H9 (cell line): ENCODE measurements at regions not wholly inside any gene's neighbourhood (a gene's known extent, or its start where the extent isn't known, plus 50 kb on each side); places are given as distances from the start of the nearest gene placed in this dataset.
A peak's percentile ranks its signal among the peaks of the same experiment; 100 is the strongest.

Experiments
- DNase-seq: peaks from one replicate; pipeline ENCODE4 v3.0.0-alpha.2; 2017
- H2AFZ ChIP-seq: one replicate; pipeline ENCODE4 v1.6.1; 2013; ENCODE audit warnings: mild to moderate bottlenecking, low read length, control low read depth, moderate library complexity
- H2AK5ac ChIP-seq: 2 replicates; pipeline ENCODE4 v1.6.1; 2013; ENCODE audit warnings: low read length, control low read depth, mixed read lengths; ENCODE audit not compliant: insufficient read length
- H2BK120ac ChIP-seq: one replicate; pipeline ENCODE4 v1.6.1; 2013; ENCODE audit warnings: low read depth, mild to moderate bottlenecking, low read length, control low read depth, inconsistent platforms; ENCODE audit not compliant: poor library complexity, severe bottlenecking
- H2BK12ac ChIP-seq: 2 replicates; pipeline ENCODE4 v1.6.1; 2013; ENCODE audit warnings: low read length, control low read depth, mixed read lengths, low read depth; ENCODE audit not compliant: insufficient read length
- H2BK15ac ChIP-seq: 2 replicates; pipeline ENCODE4 v1.6.1; 2013; ENCODE audit warnings: low read depth, low read length, control low read depth
- H2BK20ac ChIP-seq: one replicate; pipeline ENCODE4 v1.6.1; 2013; ENCODE audit warnings: low read depth, mild to moderate bottlenecking, low read length, control low read depth, inconsistent platforms; ENCODE audit not compliant: poor library complexity, severe bottlenecking
- H2BK5ac ChIP-seq: 2 replicates; pipeline ENCODE4 v1.6.1; 2013; ENCODE audit warnings: low read length, control low read depth, mixed read lengths; ENCODE audit not compliant: insufficient read length
- H3K14ac ChIP-seq: 2 replicates; pipeline ENCODE4 v1.6.1; 2013; ENCODE audit warnings: low read length, control low read depth; ENCODE audit not compliant: insufficient read depth
- H3K18ac ChIP-seq: 2 replicates; pipeline ENCODE4 v1.6.1; 2013; ENCODE audit warnings: low read depth, mild to moderate bottlenecking, mixed read lengths, low read length, control low read depth; ENCODE audit not compliant: insufficient read length
- H3K23ac ChIP-seq: 2 replicates; pipeline ENCODE4 v1.6.1; 2013; ENCODE audit warnings: low read length, control low read depth, mixed read lengths, low read depth; ENCODE audit not compliant: insufficient read length
- H3K23me2 ChIP-seq: 2 replicates; pipeline ENCODE4 v1.6.1; 2013; ENCODE audit warnings: low read depth, mild to moderate bottlenecking, mixed read lengths, low read length, control low read depth; ENCODE audit not compliant: insufficient read length, poor library complexity, severe bottlenecking
- H3K27ac ChIP-seq: 2 replicates; pipeline ENCODE4 v1.5.1; 2013; ENCODE audit warnings: low read length, control low read depth, mixed read lengths, low read depth; ENCODE audit not compliant: insufficient read length
- H3K27me3 ChIP-seq: 2 replicates; pipeline ENCODE4 v1.6.1; 2013; ENCODE audit warnings: low read length, control low read depth, inconsistent platforms; ENCODE audit not compliant: insufficient read depth
- H3K4ac ChIP-seq: 2 replicates; pipeline ENCODE4 v1.6.1; 2013; ENCODE audit warnings: low read depth, mild to moderate bottlenecking, control low read depth, inconsistent platforms, low read length, moderate library complexity
- H3K4me1 ChIP-seq: 2 replicates; pipeline ENCODE4 v1.6.1; 2013; ENCODE audit warnings: low read length, control low read depth, inconsistent platforms; ENCODE audit not compliant: insufficient read depth
- H3K4me2 ChIP-seq: 2 replicates; pipeline ENCODE4 v1.6.1; 2013; ENCODE audit warnings: low read length, control low read depth, mixed read lengths; ENCODE audit not compliant: insufficient read length, insufficient read depth
- H3K56ac ChIP-seq: 2 replicates; pipeline ENCODE4 v1.6.1; 2013; ENCODE audit warnings: low read depth, mild to moderate bottlenecking, mixed read lengths, low read length, control low read depth; ENCODE audit not compliant: insufficient read length
- H3K79me1 ChIP-seq: 2 replicates; pipeline ENCODE4 v1.6.1; 2013; ENCODE audit warnings: low read depth, mild to moderate bottlenecking, moderate library complexity, low read length, control low read depth, inconsistent platforms; ENCODE audit not compliant: insufficient read depth, poor library complexity, severe bottlenecking
- H3K79me2 ChIP-seq: 2 replicates; pipeline ENCODE4 v1.6.1; 2013; ENCODE audit warnings: low read length, control low read depth, inconsistent platforms; ENCODE audit not compliant: insufficient read depth
- H3K9ac ChIP-seq: 2 replicates; pipeline ENCODE4 v1.6.1; 2013; ENCODE audit warnings: low read length, control low read depth, mixed read lengths; ENCODE audit not compliant: insufficient read length; ENCODE audit errors: extremely low read depth
- H3K9me3 ChIP-seq: one replicate; pipeline ENCODE4 v1.6.1; 2013; ENCODE audit warnings: low read depth, low read length, inconsistent platforms; ENCODE audit not compliant: control insufficient read depth
- H3T11ph ChIP-seq: one replicate; pipeline ENCODE4 v1.6.1; 2013; ENCODE audit warnings: mild to moderate bottlenecking, low read length, control low read depth, inconsistent platforms
- H4K20me1 ChIP-seq: one replicate; pipeline ENCODE4 v1.6.1; 2013; ENCODE audit not compliant: control insufficient read depth, insufficient read length, insufficient read depth
- H4K5ac ChIP-seq: 2 replicates; pipeline ENCODE4 v1.6.1; 2013; ENCODE audit warnings: low read depth, mild to moderate bottlenecking, mixed read lengths, low read length, control low read depth; ENCODE audit not compliant: insufficient read length
- H4K8ac ChIP-seq: replicated peaks from 2 replicates; pipeline ENCODE4 v1.6.1; 2013; ENCODE audit warnings: low read length, control low read depth, mixed read lengths, low read depth; ENCODE audit not compliant: insufficient read length
- H4K91ac ChIP-seq: 2 replicates; pipeline ENCODE4 v1.6.1; 2013; ENCODE audit warnings: low read depth, mild to moderate bottlenecking, moderate library complexity, mixed read lengths, low read length, control low read depth; ENCODE audit not compliant: insufficient read length
- H3K27ac Mint-ChIP-seq, 3 experiments: 2 replicates in 2 of 3; 3 replicates in 1 of 3; pipeline ENCODE4 v1.8.0; 2020 to 2021; ENCODE audit warnings: mixed read lengths in 3 of 3, mild to moderate bottlenecking in 1 of 3, moderate library complexity in 1 of 3
- H3K27me3 Mint-ChIP-seq: 2 replicates; pipeline ENCODE4 v1.8.0; 2021; ENCODE audit warnings: low read depth, mild to moderate bottlenecking, moderate library complexity, mixed read lengths
- H3K36me3 Mint-ChIP-seq, 3 experiments: 2 replicates in 2 of 3; 3 replicates in 1 of 3; pipeline ENCODE4 v1.8.0; 2020 to 2021; ENCODE audit warnings: low read depth in 3 of 3, mixed read lengths in 3 of 3; ENCODE audit not compliant: insufficient read depth in 1 of 3
- H3K4me1 Mint-ChIP-seq, 2 experiments: 2 replicates each; pipeline ENCODE4 v1.8.0; 2020; ENCODE audit warnings: mixed read lengths in 2 of 2
- H3K4me3 Mint-ChIP-seq, 2 experiments: 2 replicates in 1 of 2; 3 replicates in 1 of 2; pipeline ENCODE4 v1.8.0; 2020 to 2021; ENCODE audit warnings: mild to moderate bottlenecking in 2 of 2, mixed read lengths in 2 of 2, moderate library complexity in 1 of 2
- H3K9me3 Mint-ChIP-seq, 2 experiments: 2 replicates in 1 of 2; 3 replicates in 1 of 2; pipeline ENCODE4 v1.8.0; 2020; ENCODE audit warnings: mild to moderate bottlenecking in 2 of 2, mixed read lengths in 2 of 2, moderate library complexity in 1 of 2
- WGBS: extraction: QIAGEN DNeasy Blood & Tissue Kit; methylation state at CpG from one replicate; pipeline ENCODE4 v1.1.7; 2013; ENCODE audit warnings: missing lambda C conversion rate, low lambda C conversion rate, mixed read lengths; ENCODE audit not compliant: insufficient read length; ENCODE audit errors: extremely low coverage; 5-methylcytosine and 5-hydroxymethylcytosine counted together
- TF ChIP-seq, protein P1 (sequence below): fragments of 200-600 bp; sonication (generic); conservative IDR thresholded peaks from 3 replicates; pipeline ENCODE4 v1.8.0; 2021; ENCODE audit warnings: antibody characterized with exemption, mild to moderate bottlenecking

DNA sequence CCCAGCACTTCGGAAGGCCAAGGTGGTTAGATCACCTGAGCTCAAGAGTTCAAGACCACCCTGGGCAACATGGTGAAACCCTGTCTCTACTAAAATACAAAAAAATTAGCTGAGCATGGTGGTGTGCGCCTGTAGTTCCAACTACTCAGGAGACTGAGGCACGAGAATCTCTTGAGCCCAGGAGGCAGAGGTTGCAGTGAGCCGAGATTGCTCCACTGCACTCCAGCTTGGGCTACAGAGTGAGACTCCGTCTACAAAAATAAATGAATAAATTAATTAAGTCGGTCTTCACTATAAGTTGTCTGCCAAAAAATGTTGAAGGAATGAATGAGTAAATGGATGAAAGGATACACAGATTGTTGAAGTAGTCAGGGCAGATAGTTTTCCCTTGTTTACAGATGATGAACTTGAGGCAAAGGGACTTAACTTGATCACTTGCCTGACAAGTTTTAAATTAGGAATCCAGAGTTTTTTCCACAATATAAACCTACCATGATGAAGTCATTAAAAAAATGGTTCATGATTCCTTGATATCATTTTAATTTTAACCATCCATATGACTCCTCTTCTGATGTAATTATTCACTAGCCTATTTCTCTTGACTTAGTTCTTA, 130.8 kb downstream of the TLR5 start:
- H3K4ac ChIP-seq: no peak overlapping the region
- H3K23ac ChIP-seq: no peak overlapping the region
- no peak overlapping the region for H2AFZ ChIP-seq
- TF ChIP-seq, protein P1, sequence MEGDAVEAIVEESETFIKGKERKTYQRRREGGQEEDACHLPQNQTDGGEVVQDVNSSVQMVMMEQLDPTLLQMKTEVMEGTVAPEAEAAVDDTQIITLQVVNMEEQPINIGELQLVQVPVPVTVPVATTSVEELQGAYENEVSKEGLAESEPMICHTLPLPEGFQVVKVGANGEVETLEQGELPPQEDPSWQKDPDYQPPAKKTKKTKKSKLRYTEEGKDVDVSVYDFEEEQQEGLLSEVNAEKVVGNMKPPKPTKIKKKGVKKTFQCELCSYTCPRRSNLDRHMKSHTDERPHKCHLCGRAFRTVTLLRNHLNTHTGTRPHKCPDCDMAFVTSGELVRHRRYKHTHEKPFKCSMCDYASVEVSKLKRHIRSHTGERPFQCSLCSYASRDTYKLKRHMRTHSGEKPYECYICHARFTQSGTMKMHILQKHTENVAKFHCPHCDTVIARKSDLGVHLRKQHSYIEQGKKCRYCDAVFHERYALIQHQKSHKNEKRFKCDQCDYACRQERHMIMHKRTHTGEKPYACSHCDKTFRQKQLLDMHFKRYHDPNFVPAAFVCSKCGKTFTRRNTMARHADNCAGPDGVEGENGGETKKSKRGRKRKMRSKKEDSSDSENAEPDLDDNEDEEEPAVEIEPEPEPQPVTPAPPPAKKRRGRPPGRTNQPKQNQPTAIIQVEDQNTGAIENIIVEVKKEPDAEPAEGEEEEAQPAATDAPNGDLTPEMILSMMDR: no peak
- no peaks in the 10 kb centered on the region for H3K79me1 ChIP-seq
- no peak overlapping the region for H2BK5ac ChIP-seq
- H3K9me3 ChIP-seq: no peaks in the 10 kb centered on the region
- H3K27ac Mint-ChIP-seq: 0 out of 7 replicates have a peak overlapping the region, but pooled peaks of 1 of the 3 experiments have one; percentile 5
- H2BK20ac ChIP-seq: no peak overlapping the region
- no peaks in the 10 kb centered on the region for H3K79me2 ChIP-seq
- peaks cover 60 to 67% of the 10 kb centered on the region in 2 experiments for H3K4me1 Mint-ChIP-seq
- H2BK15ac ChIP-seq: no peak overlapping the region
- H4K20me1 ChIP-seq: no peaks in the 10 kb centered on the region
- no peak overlapping the region for H4K8ac ChIP-seq
- H3K18ac ChIP-seq: no peak overlapping the region
- H3K4me3 Mint-ChIP-seq: no peak overlapping the region
- H3K27me3 Mint-ChIP-seq: peaks cover 4% of the 10 kb centered on the region
- no peak overlapping the region for H4K5ac ChIP-seq
- no peaks in the 10 kb centered on the region for H3K23me2 ChIP-seq
- H3K27ac ChIP-seq: no peak overlapping the region
- no peak overlapping the region for H4K91ac ChIP-seq
- no peak overlapping the region for H2BK120ac ChIP-seq
- no peaks in the 10 kb centered on the region for H3K9me3 Mint-ChIP-seq
- H2BK12ac ChIP-seq: no peak overlapping the region
- no peak overlapping the region for H3K9ac ChIP-seq
- H3K4me1 ChIP-seq: peaks cover 16% of the 10 kb centered on the region; the same call in 1 of the 2 replicates
- WGBS: no CpG with 5 or more reads among the region's 6 CpGs
- no peak overlapping the region for H2AK5ac ChIP-seq
- H3K36me3 Mint-ChIP-seq: peaks cover 24 to 40% (median 26%) of the 10 kb centered on the region in 3 experiments
- no peak overlapping the region for H3K14ac ChIP-seq
- no peak overlapping the region for H3K4me2 ChIP-seq
- DNase-seq: no peak
- no peak overlapping the region for H3K56ac ChIP-seq
- H3T11ph ChIP-seq: no peak overlapping the region
- H3K27me3 ChIP-seq: no peaks in the 10 kb centered on the region; the same call in 1 of the 2 replicates
